ENCODE measurements at regions not wholly inside any gene's neighbourhood (a gene's known extent, or its start where the extent isn't known, plus 50 kb on each side); places are given as distances from the start of the nearest gene placed in this dataset.

GRCh38 chr22:27224485-27225374 lies 567.3 kb downstream of the MIAT start:
- TF ChIP-seq CTCF (IDR thresholded peaks at IDR 0.05; ENCODE audit: insufficient read depth, low read length, poor library complexity, severe bottlenecking) = no peak
- Histone ChIP-seq H3K4me3 (ENCODE audit: low read depth, low read length) (no peak overlapping the region), H3K36me3 (ENCODE audit: control insufficient read depth, insufficient read depth, low read length) (no peaks in the 10 kb centered on the region), H3K27me3 (ENCODE audit: control insufficient read depth, insufficient read depth, low read length) (no peaks in the 10 kb centered on the region)
- no peak for DNase-seq (ENCODE audit: low read depth)

GRCh38 chr22:27226666-27227065 lies 569.3 kb downstream of the MIAT start:
- Histone ChIP-seq H3K4me3 (ENCODE audit: low read depth, low read length) (no peak overlapping the region), H3K27me3 (ENCODE audit: control insufficient read depth, insufficient read depth, low read length) (no peaks in the 10 kb centered on the region), H3K36me3 (ENCODE audit: control insufficient read depth, insufficient read depth, low read length) (no peaks in the 10 kb centered on the region)
- no peak for TF ChIP-seq CTCF (IDR thresholded peaks at IDR 0.05; ENCODE audit: insufficient read depth, low read length, poor library complexity, severe bottlenecking)
- no peak for DNase-seq (ENCODE audit: low read depth)

- TF ChIP-seq CTCF (IDR thresholded peaks at IDR 0.05; ENCODE audit: insufficient read depth, low read length, poor library complexity, severe bottlenecking) = no peak
- H3K27me3 ChIP-seq (ENCODE audit: control insufficient read depth, insufficient read depth, low read length) = no peaks in the 10 kb centered on the region
- H3K4me3 ChIP-seq (ENCODE audit: low read depth, low read length) = no peak overlapping the region
- no peaks in the 10 kb centered on the region for H3K36me3 ChIP-seq (ENCODE audit: control insufficient read depth, insufficient read depth, low read length)
- no peak for DNase-seq (ENCODE audit: low read depth)
Measured at GRCh38 chr22:27228771-27229170, 571.4 kb downstream of the MIAT start.

DNA sequence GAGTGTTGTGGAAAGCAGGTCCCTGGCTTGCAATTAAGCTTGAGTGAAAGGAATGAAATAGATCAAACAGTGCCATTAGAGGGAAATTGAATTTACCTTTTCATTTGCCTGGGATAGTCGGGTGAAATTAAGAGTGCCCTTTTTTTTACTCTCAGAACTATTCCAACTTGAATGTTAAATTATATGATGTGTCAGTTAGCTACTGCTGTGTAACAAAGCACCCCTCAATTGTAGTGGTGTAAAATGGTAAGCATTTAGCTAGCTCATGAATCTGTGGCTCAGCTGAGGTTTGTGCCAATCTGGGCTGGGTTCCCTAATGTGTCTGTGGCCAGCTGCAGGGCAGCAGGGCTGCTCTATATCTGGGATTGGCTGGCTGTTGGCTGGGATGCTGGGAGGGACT lies 571.4 kb downstream of the MN1 start:
- TF ChIP-seq CTCF (IDR thresholded peaks at IDR 0.05; ENCODE audit: insufficient read depth, low read length, poor library complexity, severe bottlenecking) = no peak
- no peaks in the 10 kb centered on the region for H3K36me3 ChIP-seq (ENCODE audit: control insufficient read depth, insufficient read depth, low read length)
- no peak overlapping the region for H3K4me3 ChIP-seq (ENCODE audit: low read depth, low read length)
- no peak for DNase-seq (ENCODE audit: low read depth)
- H3K27me3 ChIP-seq (ENCODE audit: control insufficient read depth, insufficient read depth, low read length) = no peaks in the 10 kb centered on the region

GRCh38 chr22:27231266-27231665 lies 570.3 kb downstream of the MN1 start:
- no peaks in the 10 kb centered on the region for H3K36me3 ChIP-seq (ENCODE audit: control insufficient read depth, insufficient read depth, low read length)
- TF ChIP-seq CTCF (IDR thresholded peaks at IDR 0.05; ENCODE audit: insufficient read depth, low read length, poor library complexity, severe bottlenecking) = no peak
- no peak for DNase-seq (ENCODE audit: low read depth)
- no peak overlapping the region for H3K4me3 ChIP-seq (ENCODE audit: low read depth, low read length)
- no peaks in the 10 kb centered on the region for H3K27me3 ChIP-seq (ENCODE audit: control insufficient read depth, insufficient read depth, low read length)

DNA sequence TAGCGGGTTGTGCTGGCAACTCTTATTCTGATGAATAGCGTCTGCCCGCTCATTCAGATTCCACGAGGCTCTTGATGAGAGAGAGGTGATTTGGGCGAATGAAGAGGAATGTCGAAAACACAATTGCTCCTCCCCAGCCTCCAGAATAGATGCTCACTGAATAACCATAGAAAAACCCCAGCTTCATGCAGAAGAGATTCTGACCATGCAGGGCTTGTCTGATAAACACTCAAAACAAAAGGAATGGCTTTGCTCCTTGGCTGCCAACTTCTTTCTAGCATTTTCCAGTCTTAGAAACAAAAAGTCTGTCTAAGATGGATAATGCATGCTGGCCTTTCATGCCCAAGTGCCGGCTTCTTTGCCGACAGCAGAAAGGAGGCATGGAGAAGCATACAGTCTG lies 569.5 kb downstream of the MN1 start:
- DNase-seq (ENCODE audit: low read depth) = no peak
- no peak overlapping the region for H3K4me3 ChIP-seq (ENCODE audit: low read depth, low read length)
- no peaks in the 10 kb centered on the region for H3K27me3 ChIP-seq (ENCODE audit: control insufficient read depth, insufficient read depth, low read length)
- no peak for TF ChIP-seq CTCF (IDR thresholded peaks at IDR 0.05; ENCODE audit: insufficient read depth, low read length, poor library complexity, severe bottlenecking)
- H3K36me3 ChIP-seq (ENCODE audit: control insufficient read depth, insufficient read depth, low read length) = no peaks in the 10 kb centered on the region

All from kidney epithelial cell (primary cell).